Astrocyte of the cerebellum (primary cell): ENCODE measurements at regions not wholly inside any gene's neighbourhood (a gene's known extent, or its start where the extent isn't known, plus 50 kb on each side); places are given as distances from the start of the nearest gene placed in this dataset.

Experiments used
- DNase-seq: peaks from one replicate; pipeline ENCODE4 v3.0.0-alpha.2; 2011; ENCODE audit warnings: low read depth
- H3K4me3 ChIP-seq: 2 replicates; pipeline ENCODE4 v1.5.1; 2011; ENCODE audit warnings: mild to moderate bottlenecking, low read depth, low read length, moderate library complexity
- in situ Hi-C: cut with HindIII; loops from 2 replicates; pipeline ENCODE4 v1.10.0; 2017; ENCODE audit warnings: low sequenced_read_pairs
- TF ChIP-seq, protein P1 (sequence below): IDR thresholded peaks from 2 replicates; pipeline ENCODE4 v1.5.1; 2012; ENCODE audit warnings: low read length, low read depth, moderate library complexity, mild to moderate bottlenecking; ENCODE audit errors: missing control alignments

- in situ Hi-C loops, result no loop called here
- H3K4me3 ChIP-seq, result no peak overlapping the region
- no peak for DNase-seq
- TF ChIP-seq, protein P1, sequence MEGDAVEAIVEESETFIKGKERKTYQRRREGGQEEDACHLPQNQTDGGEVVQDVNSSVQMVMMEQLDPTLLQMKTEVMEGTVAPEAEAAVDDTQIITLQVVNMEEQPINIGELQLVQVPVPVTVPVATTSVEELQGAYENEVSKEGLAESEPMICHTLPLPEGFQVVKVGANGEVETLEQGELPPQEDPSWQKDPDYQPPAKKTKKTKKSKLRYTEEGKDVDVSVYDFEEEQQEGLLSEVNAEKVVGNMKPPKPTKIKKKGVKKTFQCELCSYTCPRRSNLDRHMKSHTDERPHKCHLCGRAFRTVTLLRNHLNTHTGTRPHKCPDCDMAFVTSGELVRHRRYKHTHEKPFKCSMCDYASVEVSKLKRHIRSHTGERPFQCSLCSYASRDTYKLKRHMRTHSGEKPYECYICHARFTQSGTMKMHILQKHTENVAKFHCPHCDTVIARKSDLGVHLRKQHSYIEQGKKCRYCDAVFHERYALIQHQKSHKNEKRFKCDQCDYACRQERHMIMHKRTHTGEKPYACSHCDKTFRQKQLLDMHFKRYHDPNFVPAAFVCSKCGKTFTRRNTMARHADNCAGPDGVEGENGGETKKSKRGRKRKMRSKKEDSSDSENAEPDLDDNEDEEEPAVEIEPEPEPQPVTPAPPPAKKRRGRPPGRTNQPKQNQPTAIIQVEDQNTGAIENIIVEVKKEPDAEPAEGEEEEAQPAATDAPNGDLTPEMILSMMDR, result no peak
These were observed 123.0 kb upstream of the CNTLN start for GRCh38 chr9:17011880-17012279.

GRCh38 chr9:17009071-17009470 lies 125.8 kb upstream of the CNTLN start:
- H3K4me3 ChIP-seq, result no peak overlapping the region
- no peak for DNase-seq
- in situ Hi-C loops, result no loop called here
- TF ChIP-seq, protein P1, result no peak

- no peak overlapping the region for H3K4me3 ChIP-seq
- TF ChIP-seq, protein P1, result no peak
- in situ Hi-C loops, result no loop called here
- DNase-seq, result no peak
These were observed 129.6 kb upstream of the CNTLN start for GRCh38 chr9:17005056-17005823.

DNA sequence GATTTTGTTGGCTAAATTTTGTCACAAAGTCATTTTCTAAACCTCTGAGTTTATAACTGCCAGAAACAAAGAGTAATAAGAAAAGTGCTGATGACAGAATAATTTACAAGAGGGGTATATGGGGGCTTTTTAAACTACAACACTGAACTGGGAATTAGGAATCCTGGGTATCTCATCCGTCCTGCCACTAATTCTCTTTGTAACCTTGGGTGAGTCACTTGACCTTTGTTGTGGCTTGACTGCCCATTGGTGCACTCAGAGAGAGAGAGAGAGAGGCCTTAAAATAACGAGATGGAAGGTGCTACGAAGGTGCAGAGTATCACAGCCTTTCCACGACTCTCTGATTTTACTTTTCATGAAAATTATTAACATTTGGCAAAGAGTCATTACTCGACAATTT lies 130.3 kb upstream of the CNTLN start:
- in situ Hi-C loops, result no loop called here
- DNase-seq, result no peak
- TF ChIP-seq, protein P1, result no peak
- no peak overlapping the region for H3K4me3 ChIP-seq

DNA sequence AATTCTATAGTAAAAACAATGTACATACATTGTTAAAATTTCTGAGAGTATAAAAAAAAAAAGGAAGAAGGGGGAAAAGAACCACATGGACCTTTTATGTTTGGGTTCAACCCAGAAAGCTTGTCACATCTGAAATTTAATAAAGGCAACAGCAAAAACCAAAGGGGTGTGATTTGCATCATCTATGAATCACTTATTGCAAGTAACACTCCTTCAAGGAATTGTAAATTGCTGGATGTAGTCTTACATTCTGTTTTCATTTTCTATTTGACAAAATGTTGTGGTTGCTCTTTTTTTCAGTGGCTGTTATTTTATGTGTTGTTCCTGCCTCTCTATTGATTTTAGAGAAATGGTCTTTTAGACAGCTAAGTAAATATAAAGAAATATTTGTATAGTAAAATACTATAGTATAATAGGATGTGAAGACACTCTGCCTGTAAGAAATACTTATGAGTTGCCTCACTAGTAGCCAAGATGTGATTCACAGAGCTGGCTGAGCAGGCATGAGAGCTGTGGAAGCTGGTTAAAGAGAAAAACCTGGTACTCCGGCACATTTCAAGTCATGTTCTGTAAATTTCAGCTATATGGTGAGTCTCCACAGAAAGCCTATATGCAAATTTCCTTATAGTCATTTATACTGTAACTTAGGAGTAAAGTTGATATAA lies 131.1 kb upstream of the CNTLN start:
- no peak overlapping the region for H3K4me3 ChIP-seq
- TF ChIP-seq, protein P1, result no peak
- no peak for DNase-seq
- in situ Hi-C loops, result no loop called here

GRCh38 chr9:16996901-16997491 lies 126.5 kb upstream of the BNC2 start:
- no peak for DNase-seq
- no peak overlapping the region for H3K4me3 ChIP-seq
- in situ Hi-C loops, result no loop called here
- TF ChIP-seq, protein P1, result no peak
